WTC11 (cell line): ENCODE measurements at regions not wholly inside any gene's neighbourhood (a gene's known extent, or its start where the extent isn't known, plus 50 kb on each side); places are given as distances from the start of the nearest gene placed in this dataset.

ENCODE experiments used
- ATAC-seq: fragments of 200-7000 bp; cut with Tn5 transposase; 2 replicates; pipeline ENCODE4 v1.10.0; 2021; ENCODE audit warnings: mild to moderate bottlenecking, moderate library complexity
- CTCF ChIA-PET: fragments of 300-600 bp; sonication (Branson Sonifier 250); formaldehyde crosslinking; loops from one replicate; lab custom pipeline; 2021; ENCODE audit warnings: antibody characterized with exemption; lab: Charles Lee
- POLR2A ChIA-PET: fragments of 350-600 bp; sonication (Branson Sonifier 250); formaldehyde crosslinking; loops from one replicate; lab custom pipeline; 2021; ENCODE audit warnings: antibody characterized with exemption; lab: Charles Lee
- DNase-seq: peaks from one replicate; pipeline ENCODE4 v3.0.0; 2021; ENCODE audit warnings: low spot score
- H3K27ac Mint-ChIP-seq: 2 replicates; pipeline ENCODE4 v1.8.0; 2021; ENCODE audit warnings: mixed read lengths
- H3K27me3 Mint-ChIP-seq: 2 replicates; pipeline ENCODE4 v1.8.0; 2021; ENCODE audit warnings: low read depth, mild to moderate bottlenecking, moderate library complexity, mixed read lengths
- H3K36me3 Mint-ChIP-seq: 2 replicates; pipeline ENCODE4 v1.8.0; 2021; ENCODE audit warnings: mixed read lengths
- H3K4me1 Mint-ChIP-seq: 2 replicates; pipeline ENCODE4 v1.8.0; 2022; ENCODE audit warnings: mixed read lengths
- H3K4me3 Mint-ChIP-seq: 2 replicates; pipeline ENCODE4 v1.8.0; 2021; ENCODE audit warnings: mild to moderate bottlenecking, moderate library complexity, mixed read lengths
- H3K9me3 Mint-ChIP-seq: 2 replicates; pipeline ENCODE4 v1.8.0; 2021; ENCODE audit warnings: mixed read lengths
- CREB1 ChIP-seq: sonication (generic); formaldehyde crosslinking; IDR thresholded peaks from 2 replicates; pipeline ENCODE4 v1.8.0; 2023; ENCODE audit warnings: mild to moderate bottlenecking, missing genetic modification reagents
- CREM ChIP-seq: sonication (generic); formaldehyde crosslinking; IDR thresholded peaks from 2 replicates; pipeline ENCODE4 v1.8.1; 2022; ENCODE audit warnings: mild to moderate bottlenecking, missing genetic modification reagents, moderate library complexity
- FOXJ3 ChIP-seq: sonication (generic); formaldehyde crosslinking; IDR thresholded peaks from 2 replicates; pipeline ENCODE4 v1.9.0; 2021; ENCODE audit warnings: missing genetic modification reagents, mild to moderate bottlenecking, borderline replicate concordance
- FOXP1 ChIP-seq: sonication (generic); formaldehyde crosslinking; IDR thresholded peaks from 2 replicates; pipeline ENCODE4 v1.8.0; 2022; ENCODE audit warnings: missing genetic modification reagents, mild to moderate bottlenecking, moderate library complexity, borderline replicate concordance
- GABPB1 ChIP-seq: sonication (generic); formaldehyde crosslinking; IDR thresholded peaks from 2 replicates; pipeline ENCODE4 v1.8.1; 2023; ENCODE audit warnings: mild to moderate bottlenecking, missing genetic modification reagents
- GTF2I ChIP-seq: fragments of 250-450 bp; sonication (Bioruptor Pico); conservative IDR thresholded peaks from 2 replicates; pipeline ENCODE4 v1.4.0; 2021; ENCODE audit warnings: mild to moderate bottlenecking
- HMGA2 ChIP-seq: fragments of 250-450 bp; sonication (Bioruptor Pico); IDR thresholded peaks from 2 replicates; pipeline ENCODE4 v1.4.0; 2021; ENCODE audit warnings: mild to moderate bottlenecking, moderate library complexity
- JUN ChIP-seq: sonication (generic); formaldehyde crosslinking; IDR thresholded peaks from 2 replicates; pipeline ENCODE4 v1.8.0; 2023; ENCODE audit warnings: mild to moderate bottlenecking, missing genetic modification reagents
- KAT7 ChIP-seq: sonication (generic); formaldehyde crosslinking; IDR thresholded peaks from 2 replicates; pipeline ENCODE4 v1.8.1; 2023; ENCODE audit warnings: missing genetic modification reagents, mild to moderate bottlenecking, borderline replicate concordance
- MYBL2 ChIP-seq: sonication (generic); formaldehyde crosslinking; IDR thresholded peaks from 2 replicates; pipeline ENCODE4 v1.8.1; 2023; ENCODE audit warnings: mild to moderate bottlenecking, moderate library complexity, missing genetic modification reagents
- NR1H2 ChIP-seq: sonication (generic); formaldehyde crosslinking; IDR thresholded peaks from 2 replicates; pipeline ENCODE4 v1.9.0; 2021; ENCODE audit warnings: mild to moderate bottlenecking, moderate library complexity, missing genetic modification reagents
- TF ChIP-seq, protein P1 (sequence below): fragments of 250-450 bp; sonication (Bioruptor Pico); IDR thresholded peaks from 2 replicates; pipeline ENCODE4 v1.9.0; 2021; ENCODE audit warnings: mild to moderate bottlenecking
- TF ChIP-seq, protein P2 (sequence below): sonication (generic); formaldehyde crosslinking; IDR thresholded peaks from 2 replicates; pipeline ENCODE4 v1.8.1; 2023; ENCODE audit warnings: mild to moderate bottlenecking, missing genetic modification reagents
- TF ChIP-seq, protein P3 (sequence below): fragments of 200-600 bp; IDR thresholded peaks from 2 replicates; pipeline ENCODE4 v1.8.0; 2022; ENCODE audit warnings: antibody characterized with exemption
- TF ChIP-seq, protein P4 (sequence below): sonication (generic); formaldehyde crosslinking; IDR thresholded peaks from 2 replicates; pipeline ENCODE4 v1.8.0; 2023; ENCODE audit warnings: missing genetic modification reagents, mild to moderate bottlenecking, borderline replicate concordance
- TF ChIP-seq, protein P5 (sequence below): sonication (generic); formaldehyde crosslinking; IDR thresholded peaks from 2 replicates; pipeline ENCODE4 v1.8.1; 2023; ENCODE audit warnings: mild to moderate bottlenecking, missing genetic modification reagents, moderate library complexity
- TF ChIP-seq, protein P6 (sequence below): sonication (generic); formaldehyde crosslinking; IDR thresholded peaks from 2 replicates; pipeline ENCODE4 v1.8.0; 2022; ENCODE audit warnings: missing genetic modification reagents
- TF ChIP-seq, protein P7 (sequence below): fragments of 250-450 bp; sonication (Bioruptor Pico); IDR thresholded peaks from 2 replicates; pipeline ENCODE4 v1.8.0; 2021; ENCODE audit warnings: mild to moderate bottlenecking
- TF ChIP-seq, protein P8 (sequence below): sonication (generic); formaldehyde crosslinking; IDR thresholded peaks from 2 replicates; pipeline ENCODE4 v1.8.0; 2022; ENCODE audit warnings: mild to moderate bottlenecking, missing genetic modification reagents

DNA sequence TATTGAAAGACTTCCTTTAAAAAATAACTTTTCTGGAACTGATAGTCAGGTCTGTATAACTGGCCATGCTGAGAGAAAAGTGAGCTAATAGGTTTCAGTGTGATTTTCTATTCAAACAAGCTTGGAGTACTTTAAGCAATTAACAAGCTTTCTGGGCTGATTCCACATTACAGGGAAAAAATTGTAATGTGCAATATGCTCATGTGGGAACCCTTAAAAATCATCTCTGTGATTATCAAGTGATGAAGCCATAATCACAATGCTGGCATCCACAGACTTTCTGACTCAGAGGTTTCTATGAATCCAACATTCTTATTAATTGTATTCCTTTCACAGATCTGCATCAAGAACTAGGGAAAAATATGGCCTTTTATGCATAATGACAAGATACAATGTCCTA lies 212.2 kb upstream of the ACO1 start (continued):
- TF ChIP-seq, protein P1, sequence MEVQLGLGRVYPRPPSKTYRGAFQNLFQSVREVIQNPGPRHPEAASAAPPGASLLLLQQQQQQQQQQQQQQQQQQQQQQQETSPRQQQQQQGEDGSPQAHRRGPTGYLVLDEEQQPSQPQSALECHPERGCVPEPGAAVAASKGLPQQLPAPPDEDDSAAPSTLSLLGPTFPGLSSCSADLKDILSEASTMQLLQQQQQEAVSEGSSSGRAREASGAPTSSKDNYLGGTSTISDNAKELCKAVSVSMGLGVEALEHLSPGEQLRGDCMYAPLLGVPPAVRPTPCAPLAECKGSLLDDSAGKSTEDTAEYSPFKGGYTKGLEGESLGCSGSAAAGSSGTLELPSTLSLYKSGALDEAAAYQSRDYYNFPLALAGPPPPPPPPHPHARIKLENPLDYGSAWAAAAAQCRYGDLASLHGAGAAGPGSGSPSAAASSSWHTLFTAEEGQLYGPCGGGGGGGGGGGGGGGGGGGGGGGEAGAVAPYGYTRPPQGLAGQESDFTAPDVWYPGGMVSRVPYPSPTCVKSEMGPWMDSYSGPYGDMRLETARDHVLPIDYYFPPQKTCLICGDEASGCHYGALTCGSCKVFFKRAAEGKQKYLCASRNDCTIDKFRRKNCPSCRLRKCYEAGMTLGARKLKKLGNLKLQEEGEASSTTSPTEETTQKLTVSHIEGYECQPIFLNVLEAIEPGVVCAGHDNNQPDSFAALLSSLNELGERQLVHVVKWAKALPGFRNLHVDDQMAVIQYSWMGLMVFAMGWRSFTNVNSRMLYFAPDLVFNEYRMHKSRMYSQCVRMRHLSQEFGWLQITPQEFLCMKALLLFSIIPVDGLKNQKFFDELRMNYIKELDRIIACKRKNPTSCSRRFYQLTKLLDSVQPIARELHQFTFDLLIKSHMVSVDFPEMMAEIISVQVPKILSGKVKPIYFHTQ = no peak
- no peak for TF ChIP-seq GTF2I (CRISPR knock-in tag)
- TF ChIP-seq, protein P2, sequence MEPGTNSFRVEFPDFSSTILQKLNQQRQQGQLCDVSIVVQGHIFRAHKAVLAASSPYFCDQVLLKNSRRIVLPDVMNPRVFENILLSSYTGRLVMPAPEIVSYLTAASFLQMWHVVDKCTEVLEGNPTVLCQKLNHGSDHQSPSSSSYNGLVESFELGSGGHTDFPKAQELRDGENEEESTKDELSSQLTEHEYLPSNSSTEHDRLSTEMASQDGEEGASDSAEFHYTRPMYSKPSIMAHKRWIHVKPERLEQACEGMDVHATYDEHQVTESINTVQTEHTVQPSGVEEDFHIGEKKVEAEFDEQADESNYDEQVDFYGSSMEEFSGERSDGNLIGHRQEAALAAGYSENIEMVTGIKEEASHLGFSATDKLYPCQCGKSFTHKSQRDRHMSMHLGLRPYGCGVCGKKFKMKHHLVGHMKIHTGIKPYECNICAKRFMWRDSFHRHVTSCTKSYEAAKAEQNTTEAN (CRISPR knock-in tag) = no peak
- TF ChIP-seq MYBL2 (CRISPR knock-in tag) = no peak
- no peak for TF ChIP-seq GABPB1 (CRISPR knock-in tag)
- TF ChIP-seq, protein P3, sequence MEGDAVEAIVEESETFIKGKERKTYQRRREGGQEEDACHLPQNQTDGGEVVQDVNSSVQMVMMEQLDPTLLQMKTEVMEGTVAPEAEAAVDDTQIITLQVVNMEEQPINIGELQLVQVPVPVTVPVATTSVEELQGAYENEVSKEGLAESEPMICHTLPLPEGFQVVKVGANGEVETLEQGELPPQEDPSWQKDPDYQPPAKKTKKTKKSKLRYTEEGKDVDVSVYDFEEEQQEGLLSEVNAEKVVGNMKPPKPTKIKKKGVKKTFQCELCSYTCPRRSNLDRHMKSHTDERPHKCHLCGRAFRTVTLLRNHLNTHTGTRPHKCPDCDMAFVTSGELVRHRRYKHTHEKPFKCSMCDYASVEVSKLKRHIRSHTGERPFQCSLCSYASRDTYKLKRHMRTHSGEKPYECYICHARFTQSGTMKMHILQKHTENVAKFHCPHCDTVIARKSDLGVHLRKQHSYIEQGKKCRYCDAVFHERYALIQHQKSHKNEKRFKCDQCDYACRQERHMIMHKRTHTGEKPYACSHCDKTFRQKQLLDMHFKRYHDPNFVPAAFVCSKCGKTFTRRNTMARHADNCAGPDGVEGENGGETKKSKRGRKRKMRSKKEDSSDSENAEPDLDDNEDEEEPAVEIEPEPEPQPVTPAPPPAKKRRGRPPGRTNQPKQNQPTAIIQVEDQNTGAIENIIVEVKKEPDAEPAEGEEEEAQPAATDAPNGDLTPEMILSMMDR = no peak
- no peak for TF ChIP-seq FOXP1 (CRISPR knock-in tag)
- TF ChIP-seq, protein P4, sequence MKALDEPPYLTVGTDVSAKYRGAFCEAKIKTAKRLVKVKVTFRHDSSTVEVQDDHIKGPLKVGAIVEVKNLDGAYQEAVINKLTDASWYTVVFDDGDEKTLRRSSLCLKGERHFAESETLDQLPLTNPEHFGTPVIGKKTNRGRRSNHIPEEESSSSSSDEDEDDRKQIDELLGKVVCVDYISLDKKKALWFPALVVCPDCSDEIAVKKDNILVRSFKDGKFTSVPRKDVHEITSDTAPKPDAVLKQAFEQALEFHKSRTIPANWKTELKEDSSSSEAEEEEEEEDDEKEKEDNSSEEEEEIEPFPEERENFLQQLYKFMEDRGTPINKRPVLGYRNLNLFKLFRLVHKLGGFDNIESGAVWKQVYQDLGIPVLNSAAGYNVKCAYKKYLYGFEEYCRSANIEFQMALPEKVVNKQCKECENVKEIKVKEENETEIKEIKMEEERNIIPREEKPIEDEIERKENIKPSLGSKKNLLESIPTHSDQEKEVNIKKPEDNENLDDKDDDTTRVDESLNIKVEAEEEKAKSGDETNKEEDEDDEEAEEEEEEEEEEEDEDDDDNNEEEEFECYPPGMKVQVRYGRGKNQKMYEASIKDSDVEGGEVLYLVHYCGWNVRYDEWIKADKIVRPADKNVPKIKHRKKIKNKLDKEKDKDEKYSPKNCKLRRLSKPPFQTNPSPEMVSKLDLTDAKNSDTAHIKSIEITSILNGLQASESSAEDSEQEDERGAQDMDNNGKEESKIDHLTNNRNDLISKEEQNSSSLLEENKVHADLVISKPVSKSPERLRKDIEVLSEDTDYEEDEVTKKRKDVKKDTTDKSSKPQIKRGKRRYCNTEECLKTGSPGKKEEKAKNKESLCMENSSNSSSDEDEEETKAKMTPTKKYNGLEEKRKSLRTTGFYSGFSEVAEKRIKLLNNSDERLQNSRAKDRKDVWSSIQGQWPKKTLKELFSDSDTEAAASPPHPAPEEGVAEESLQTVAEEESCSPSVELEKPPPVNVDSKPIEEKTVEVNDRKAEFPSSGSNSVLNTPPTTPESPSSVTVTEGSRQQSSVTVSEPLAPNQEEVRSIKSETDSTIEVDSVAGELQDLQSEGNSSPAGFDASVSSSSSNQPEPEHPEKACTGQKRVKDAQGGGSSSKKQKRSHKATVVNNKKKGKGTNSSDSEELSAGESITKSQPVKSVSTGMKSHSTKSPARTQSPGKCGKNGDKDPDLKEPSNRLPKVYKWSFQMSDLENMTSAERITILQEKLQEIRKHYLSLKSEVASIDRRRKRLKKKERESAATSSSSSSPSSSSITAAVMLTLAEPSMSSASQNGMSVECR (CRISPR knock-in tag) = no peak
- TF ChIP-seq HMGA2 (CRISPR knock-in tag) = no peak
- TF ChIP-seq CREM = no peak
- no peak for TF ChIP-seq CREB1
- no peak for TF ChIP-seq NR1H2 (CRISPR knock-in tag)

DNA sequence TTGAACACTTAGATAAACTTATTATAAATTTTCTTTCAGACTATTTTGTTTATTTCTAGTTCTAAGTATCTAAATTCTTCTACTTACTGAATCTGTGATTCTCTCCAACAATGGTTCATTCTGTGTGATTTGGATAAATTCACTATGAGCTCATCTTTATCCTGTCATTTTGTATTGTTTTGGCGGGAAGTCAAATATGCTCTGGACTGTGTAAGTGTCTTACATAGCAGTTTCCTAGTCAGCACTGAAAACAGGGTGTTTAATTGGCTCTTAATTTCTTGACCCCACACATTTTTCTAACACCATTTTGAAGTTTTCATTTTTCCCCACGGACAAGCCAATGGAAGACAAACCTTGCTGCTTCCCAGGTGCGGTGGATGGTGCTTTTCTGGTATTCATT lies 207.0 kb upstream of the ACO1 start:
- DNase-seq (no peak), ATAC-seq (no peak)
- no peak overlapping the region for H3K4me3 Mint-ChIP-seq
- H3K27ac Mint-ChIP-seq = no peak overlapping the region
- H3K36me3 Mint-ChIP-seq = no peaks in the 10 kb centered on the region
- peaks cover 8% of the 10 kb centered on the region; the same call in 1 of the 2 replicates for H3K4me1 Mint-ChIP-seq
- ChIA-PET POLR2A (no interaction called here), CTCF (no interaction called here)
- no peaks in the 10 kb centered on the region for H3K27me3 Mint-ChIP-seq
- peaks cover 14% of the 10 kb centered on the region for H3K9me3 Mint-ChIP-seq
- no peak for TF ChIP-seq JUN (CRISPR knock-in tag)
- TF ChIP-seq, protein P5, sequence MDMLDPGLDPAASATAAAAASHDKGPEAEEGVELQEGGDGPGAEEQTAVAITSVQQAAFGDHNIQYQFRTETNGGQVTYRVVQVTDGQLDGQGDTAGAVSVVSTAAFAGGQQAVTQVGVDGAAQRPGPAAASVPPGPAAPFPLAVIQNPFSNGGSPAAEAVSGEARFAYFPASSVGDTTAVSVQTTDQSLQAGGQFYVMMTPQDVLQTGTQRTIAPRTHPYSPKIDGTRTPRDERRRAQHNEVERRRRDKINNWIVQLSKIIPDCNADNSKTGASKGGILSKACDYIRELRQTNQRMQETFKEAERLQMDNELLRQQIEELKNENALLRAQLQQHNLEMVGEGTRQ = no peak
- TF ChIP-seq, protein P6, sequence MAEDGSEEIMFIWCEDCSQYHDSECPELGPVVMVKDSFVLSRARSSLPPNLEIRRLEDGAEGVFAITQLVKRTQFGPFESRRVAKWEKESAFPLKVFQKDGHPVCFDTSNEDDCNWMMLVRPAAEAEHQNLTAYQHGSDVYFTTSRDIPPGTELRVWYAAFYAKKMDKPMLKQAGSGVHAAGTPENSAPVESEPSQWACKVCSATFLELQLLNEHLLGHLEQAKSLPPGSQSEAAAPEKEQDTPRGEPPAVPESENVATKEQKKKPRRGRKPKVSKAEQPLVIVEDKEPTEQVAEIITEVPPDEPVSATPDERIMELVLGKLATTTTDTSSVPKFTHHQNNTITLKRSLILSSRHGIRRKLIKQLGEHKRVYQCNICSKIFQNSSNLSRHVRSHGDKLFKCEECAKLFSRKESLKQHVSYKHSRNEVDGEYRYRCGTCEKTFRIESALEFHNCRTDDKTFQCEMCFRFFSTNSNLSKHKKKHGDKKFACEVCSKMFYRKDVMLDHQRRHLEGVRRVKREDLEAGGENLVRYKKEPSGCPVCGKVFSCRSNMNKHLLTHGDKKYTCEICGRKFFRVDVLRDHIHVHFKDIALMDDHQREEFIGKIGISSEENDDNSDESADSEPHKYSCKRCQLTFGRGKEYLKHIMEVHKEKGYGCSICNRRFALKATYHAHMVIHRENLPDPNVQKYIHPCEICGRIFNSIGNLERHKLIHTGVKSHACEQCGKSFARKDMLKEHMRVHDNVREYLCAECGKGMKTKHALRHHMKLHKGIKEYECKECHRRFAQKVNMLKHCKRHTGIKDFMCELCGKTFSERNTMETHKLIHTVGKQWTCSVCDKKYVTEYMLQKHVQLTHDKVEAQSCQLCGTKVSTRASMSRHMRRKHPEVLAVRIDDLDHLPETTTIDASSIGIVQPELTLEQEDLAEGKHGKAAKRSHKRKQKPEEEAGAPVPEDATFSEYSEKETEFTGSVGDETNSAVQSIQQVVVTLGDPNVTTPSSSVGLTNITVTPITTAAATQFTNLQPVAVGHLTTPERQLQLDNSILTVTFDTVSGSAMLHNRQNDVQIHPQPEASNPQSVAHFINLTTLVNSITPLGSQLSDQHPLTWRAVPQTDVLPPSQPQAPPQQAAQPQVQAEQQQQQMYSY = no peak
- no peak for TF ChIP-seq FOXJ3 (CRISPR knock-in tag)
- TF ChIP-seq, protein P7, sequence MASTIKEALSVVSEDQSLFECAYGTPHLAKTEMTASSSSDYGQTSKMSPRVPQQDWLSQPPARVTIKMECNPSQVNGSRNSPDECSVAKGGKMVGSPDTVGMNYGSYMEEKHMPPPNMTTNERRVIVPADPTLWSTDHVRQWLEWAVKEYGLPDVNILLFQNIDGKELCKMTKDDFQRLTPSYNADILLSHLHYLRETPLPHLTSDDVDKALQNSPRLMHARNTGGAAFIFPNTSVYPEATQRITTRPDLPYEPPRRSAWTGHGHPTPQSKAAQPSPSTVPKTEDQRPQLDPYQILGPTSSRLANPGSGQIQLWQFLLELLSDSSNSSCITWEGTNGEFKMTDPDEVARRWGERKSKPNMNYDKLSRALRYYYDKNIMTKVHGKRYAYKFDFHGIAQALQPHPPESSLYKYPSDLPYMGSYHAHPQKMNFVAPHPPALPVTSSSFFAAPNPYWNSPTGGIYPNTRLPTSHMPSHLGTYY (CRISPR knock-in tag) = no peak
- TF ChIP-seq, protein P8, sequence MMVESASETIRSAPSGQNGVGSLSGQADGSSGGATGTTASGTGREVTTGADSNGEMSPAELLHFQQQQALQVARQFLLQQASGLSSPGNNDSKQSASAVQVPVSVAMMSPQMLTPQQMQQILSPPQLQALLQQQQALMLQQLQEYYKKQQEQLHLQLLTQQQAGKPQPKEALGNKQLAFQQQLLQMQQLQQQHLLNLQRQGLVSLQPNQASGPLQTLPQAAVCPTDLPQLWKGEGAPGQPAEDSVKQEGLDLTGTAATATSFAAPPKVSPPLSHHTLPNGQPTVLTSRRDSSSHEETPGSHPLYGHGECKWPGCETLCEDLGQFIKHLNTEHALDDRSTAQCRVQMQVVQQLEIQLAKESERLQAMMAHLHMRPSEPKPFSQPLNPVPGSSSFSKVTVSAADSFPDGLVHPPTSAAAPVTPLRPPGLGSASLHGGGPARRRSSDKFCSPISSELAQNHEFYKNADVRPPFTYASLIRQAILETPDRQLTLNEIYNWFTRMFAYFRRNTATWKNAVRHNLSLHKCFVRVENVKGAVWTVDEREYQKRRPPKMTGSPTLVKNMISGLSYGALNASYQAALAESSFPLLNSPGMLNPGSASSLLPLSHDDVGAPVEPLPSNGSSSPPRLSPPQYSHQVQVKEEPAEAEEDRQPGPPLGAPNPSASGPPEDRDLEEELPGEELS (CRISPR knock-in tag) = no peak
- TF ChIP-seq KAT7 (CRISPR knock-in tag) = no peak
